NCI-H1694 treated with DMSO at 0.1 percent for 48 hours (cell line): ENCODE measurements at regions not wholly inside any gene's neighbourhood (a gene's known extent, or its start where the extent isn't known, plus 50 kb on each side); places are given as distances from the start of the nearest gene placed in this dataset.
"Not testable (repeated sequence)": the region's sequence is repeated elsewhere in the genome, so short reads cannot be mapped to it uniquely, and the experiment has no call there.

Source experiments
- DNase-seq: peaks from one replicate; lab custom pipeline; 2025; lab: John Stamatoyannopoulos, UW

- DNase-seq = no peak
Observed at GRCh38 chr4:158122501-158122900, 50.3 kb downstream of the GASK1B start.

- no peak for DNase-seq
Observed at GRCh38 chr4:158121161-158121579, 51.7 kb downstream of the GASK1B start.

- not testable (repeated sequence) for DNase-seq
Observed at GRCh38 chr4:158120645-158121151, 52.1 kb downstream of the GASK1B start.

- DNase-seq = no peak
Observed at GRCh38 chr4:158112611-158113010, 60.2 kb downstream of the GASK1B start.

- DNase-seq = no peak
Observed at GRCh38 chr4:158111241-158111640, 61.6 kb downstream of the GASK1B start.

GRCh38 chr4:158102904-158103303 is 69.9 kb downstream of the GASK1B start:
- no peak for DNase-seq

- DNase-seq = no peak
Observed at GRCh38 chr4:158099686-158100085, 73.1 kb downstream of the GASK1B start.

- no peak for DNase-seq
Observed at GRCh38 chr4:158098802-158099201, 74.0 kb downstream of the GASK1B start.

DNA sequence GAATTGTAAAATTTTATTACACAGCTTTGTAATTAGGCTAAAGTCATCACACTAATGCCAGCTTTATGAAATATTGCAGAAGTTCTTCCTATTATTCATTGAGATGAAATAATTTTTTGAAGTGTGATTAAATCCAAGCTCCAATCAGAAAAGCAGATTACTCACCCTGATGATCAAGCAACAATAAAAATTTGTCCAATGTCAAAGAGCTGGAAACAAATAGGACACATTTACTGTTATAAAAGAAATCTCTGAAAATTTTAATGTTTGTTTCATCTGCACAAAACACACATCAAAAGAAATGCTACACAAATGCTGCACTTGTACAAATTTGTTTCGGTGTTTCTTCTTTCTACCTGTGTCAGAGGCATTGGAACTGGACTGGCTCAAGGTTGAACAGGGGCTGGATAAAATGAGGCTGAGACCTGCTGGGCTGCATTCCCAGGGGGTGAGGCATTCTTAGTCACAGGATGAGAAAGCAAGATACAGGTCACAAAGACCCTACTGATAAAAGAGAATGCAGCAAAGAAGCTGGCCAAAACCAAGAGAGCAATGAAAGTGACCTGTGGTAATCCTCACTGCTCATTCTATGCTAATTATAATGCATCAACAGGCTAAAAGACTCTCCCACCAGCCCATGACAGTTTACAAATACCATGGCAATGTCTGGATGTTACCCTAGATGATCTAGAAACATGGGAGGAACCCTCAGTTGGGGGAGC is 78.3 kb downstream of the GASK1B start:
- DNase-seq = no peak

DNA sequence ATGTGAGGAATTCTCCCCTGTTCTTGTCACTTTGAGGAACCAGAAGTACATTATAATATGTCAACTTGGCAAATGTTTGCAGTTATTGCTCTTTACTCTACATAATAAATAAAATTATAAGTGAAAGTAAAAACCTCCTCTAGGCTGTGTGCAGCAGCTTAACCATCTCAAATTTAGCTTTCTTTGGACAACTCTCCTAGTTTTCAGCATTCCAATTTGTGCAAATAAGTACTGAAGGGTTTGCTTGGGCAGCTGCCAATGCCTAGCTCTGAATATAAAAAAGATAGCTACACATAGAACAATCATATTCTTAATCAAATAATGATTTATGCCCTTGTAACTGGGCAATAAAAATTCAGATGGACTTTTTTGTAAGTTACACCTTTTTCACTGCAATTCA is 82.5 kb downstream of the GASK1B start:
- no peak for DNase-seq

- not testable (repeated sequence) for DNase-seq
Observed at GRCh38 chr4:158089897-158090296, 82.9 kb downstream of the GASK1B start.

DNA sequence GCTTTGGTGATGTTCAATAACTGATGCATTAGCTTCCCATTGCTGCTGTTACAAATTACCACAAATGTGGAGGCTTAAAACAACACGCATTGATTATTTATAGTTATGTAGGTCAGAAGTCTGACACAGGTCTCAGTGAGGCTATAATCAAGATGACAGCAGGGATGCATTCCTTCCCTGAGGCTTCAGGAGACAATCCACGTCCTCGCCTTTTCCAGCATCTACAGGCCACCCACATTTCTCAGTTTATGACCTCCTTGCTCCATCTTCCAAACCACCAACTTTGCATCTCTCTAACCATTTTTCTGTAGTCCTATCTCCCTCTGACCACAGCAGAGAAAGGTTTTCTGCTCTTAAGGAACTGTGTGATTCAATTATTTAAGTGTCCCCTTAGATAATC is 92.5 kb downstream of the GASK1B start:
- no peak for DNase-seq

DNA sequence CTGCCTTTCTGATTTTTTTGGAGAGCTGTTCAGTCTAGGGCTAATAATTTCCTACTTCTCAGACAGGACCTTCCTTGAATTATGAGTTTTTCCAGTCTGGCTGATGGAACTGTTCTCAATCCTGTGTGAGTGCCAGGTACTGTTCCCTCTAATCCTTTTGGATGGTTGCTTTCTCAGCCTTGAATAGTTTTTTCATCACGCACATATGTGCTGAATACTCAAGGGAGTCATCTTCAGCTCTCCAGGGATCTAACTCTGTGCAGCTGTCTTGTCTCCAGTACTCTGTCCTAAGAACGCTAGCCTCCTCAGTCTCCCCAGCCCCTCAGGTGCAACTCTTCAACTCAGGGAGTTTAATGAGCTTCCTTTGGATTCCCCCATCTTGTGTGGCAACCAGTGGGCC is 93.2 kb downstream of the GASK1B start:
- DNase-seq = no peak

- DNase-seq = no peak
Observed at GRCh38 chr4:158077835-158078234, 95.0 kb downstream of the GASK1B start.

GRCh38 chr4:158074851-158075250 is 98.0 kb downstream of the GASK1B start:
- no peak for DNase-seq

DNA sequence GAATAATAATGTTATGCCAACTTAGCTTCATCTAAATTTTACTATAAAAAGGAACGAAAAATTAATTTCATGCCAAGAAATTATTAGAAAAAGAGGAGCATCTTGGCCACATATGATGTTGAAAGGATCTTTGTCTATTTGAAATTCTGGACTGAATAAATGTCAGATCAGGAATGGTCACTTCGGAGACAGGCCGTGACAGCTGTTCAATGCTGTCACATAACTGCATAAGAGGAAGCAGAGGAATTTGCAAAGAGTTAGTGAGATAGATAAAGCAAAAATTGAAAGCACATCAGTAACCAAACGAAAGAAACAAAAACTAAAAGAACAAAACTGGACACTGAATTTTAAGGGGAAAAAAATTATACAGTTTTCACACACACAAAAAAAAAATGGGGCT is 100.9 kb downstream of the GASK1B start:
- no peak for DNase-seq

DNA sequence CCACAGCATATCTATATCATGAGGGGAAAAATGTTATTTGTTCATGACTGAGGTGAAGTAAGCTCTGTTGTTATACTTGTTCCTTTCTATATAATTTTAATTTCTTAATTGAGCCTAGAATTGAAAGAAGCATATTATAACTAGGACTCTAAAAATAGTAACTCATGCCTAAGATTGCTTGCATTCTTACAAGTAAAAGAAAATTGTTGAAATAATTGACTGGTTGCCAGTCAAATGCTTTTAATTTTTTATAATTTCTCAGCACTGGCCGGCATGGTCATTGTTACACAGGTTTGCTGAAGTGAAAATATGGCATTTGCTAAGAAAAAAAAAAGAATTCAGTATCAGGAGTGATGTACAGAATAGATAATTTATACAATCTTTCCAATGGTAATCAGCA is 104.8 kb downstream of the GASK1B start:
- no peak for DNase-seq

- no peak for DNase-seq
Observed at GRCh38 chr4:158067646-158068045, 105.2 kb downstream of the GASK1B start.

- no peak for DNase-seq
Observed at GRCh38 chr4:158065603-158066002, 107.2 kb downstream of the GASK1B start.

DNA sequence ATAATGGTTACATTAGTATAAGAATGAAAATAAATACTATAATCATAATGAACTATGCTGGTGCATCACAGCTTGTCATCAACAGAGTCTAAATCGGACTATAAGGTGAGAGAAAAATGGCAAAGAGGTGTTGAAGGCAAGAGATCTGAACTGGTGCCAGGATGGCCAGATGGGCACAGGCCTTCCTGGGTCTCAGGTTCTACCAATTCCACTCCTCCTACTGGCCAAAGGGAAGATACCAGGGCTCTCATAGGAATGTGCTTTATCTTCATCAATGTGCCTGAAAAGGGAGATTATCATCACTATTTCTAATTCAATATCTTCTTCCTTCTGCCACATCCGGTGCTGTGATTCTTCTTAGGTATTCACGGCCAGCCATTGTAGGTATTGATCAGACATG is 107.6 kb downstream of the GASK1B start:
- no peak for DNase-seq

DNA sequence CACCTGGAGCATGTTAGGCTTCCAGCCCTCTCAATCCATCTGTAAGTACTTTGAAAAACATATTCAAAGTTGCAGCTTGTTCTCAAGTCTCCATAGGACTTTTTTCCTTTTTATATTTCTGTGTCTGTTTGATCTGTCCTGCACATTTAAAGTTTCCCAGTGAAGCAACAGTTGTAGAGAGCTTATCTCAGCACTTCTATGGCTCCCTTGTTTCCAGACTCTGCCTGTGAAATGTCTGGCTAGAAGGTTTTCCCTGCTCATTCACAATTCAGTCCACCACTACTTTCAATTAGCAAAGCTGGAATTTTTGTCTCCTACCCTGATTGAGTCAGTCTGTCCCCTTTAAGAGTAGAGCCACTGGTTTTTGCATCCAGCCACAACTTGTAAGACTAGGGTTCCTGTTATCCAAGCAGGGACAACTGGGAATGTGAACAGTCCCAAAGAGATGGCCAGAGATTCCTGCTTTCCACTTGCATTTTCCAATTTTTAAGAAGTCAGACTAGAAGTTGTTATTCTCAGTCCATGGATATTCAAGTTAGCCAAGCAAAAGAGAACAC is 116.1 kb downstream of the GASK1B start:
- DNase-seq = no peak

- DNase-seq = no peak
Observed at GRCh38 chr4:158055668-158056067, 117.2 kb downstream of the GASK1B start.

DNA sequence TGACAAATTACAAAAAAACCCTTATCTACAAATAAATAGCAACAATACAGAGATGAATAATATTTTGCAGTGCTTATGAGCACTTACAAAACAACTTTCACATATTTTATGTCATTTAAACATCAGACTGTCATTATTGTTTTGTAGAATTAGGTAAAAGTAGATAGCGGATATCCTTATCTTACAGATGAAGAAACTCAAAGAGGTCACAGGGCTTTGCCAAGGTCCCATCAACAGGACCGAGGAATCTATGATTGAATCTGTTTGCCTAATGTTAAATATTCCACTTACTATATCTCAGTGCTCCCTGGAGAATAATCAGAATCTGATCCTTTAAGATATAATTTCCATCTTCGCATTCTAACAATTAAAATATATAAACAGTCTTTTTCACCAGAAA is 119.0 kb downstream of the GASK1B start:
- no peak for DNase-seq

- no peak for DNase-seq
Observed at GRCh38 chr4:158053086-158053485, 119.7 kb downstream of the GASK1B start.
